ENCODE measurements at regions not wholly inside any gene's neighbourhood (a gene's known extent, or its start where the extent isn't known, plus 50 kb on each side); places are given as distances from the start of the nearest gene placed in this dataset.

DNA sequence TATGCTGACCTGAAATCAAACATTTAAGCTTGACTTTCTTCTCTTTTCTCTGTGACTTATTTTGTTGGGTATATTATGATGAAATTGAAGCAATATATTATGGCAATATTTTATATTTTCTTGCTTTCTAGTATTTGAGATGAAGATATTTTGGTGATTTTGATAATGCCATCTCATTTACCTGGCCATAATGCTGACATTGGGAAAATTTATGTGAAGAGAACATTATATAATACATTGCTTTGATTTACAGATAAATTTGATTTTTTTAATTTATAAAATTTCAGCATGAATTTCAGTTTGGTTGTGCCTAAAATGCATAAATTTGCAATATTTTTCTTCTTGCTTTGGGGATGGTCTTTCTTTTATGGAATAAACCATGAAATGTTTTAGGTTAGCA is 1413.7 kb upstream of the TMEFF2 start:
- Histone ChIP-seq H3K23me2 (ENCODE audit: low read depth, low read length) (no peaks in the 10 kb centered on the region), H3K18ac (ENCODE audit: extremely low read depth, low read length) (no peak overlapping the region), H3K79me1 (ENCODE audit: low read depth, low read length) (no peaks in the 10 kb centered on the region), H2BK5ac (ENCODE audit: low read depth, low read length) (no peak overlapping the region), H2BK120ac (replicated peaks; ENCODE audit: low read depth, low read length) (no peak overlapping the region), H2BK12ac (ENCODE audit: low read depth, low read length) (no peak overlapping the region), H3K14ac (ENCODE audit: insufficient read length) (no peak overlapping the region), H3K27ac (ENCODE audit: low read depth, low read length) (no peak overlapping the region), H2AK5ac (ENCODE audit: low read depth, low read length) (no peak overlapping the region), H3K36me3 (ENCODE audit: control insufficient read depth in 2 of 4, insufficient read depth in 4 of 4, low read length in 3 of 4) (no peaks in the 10 kb centered on the region), H4K8ac (ENCODE audit: extremely low read depth, insufficient read depth, low read length) (no peak overlapping the region), H3K23ac (ENCODE audit: insufficient read length) (no peak overlapping the region), H3K4ac (replicated peaks; ENCODE audit: insufficient read length, low read depth, low read length) (no peak overlapping the region), H3K79me2 (ENCODE audit: control insufficient read depth in 1 of 2, insufficient read depth in 2 of 2, low read length in 2 of 2) (no peaks in the 10 kb centered on the region), H4K5ac (ENCODE audit: insufficient read length, low read depth, low read length) (no peak overlapping the region), H4K91ac (replicated peaks; ENCODE audit: insufficient read length, low read length) (no peak overlapping the region), H3K4me1 (replicated peaks in 1 of 4; ENCODE audit: control insufficient read depth in 3 of 4, insufficient read depth in 4 of 4, low read length in 3 of 4) (no peaks in the 10 kb centered on the region), H3K56ac (replicated peaks; ENCODE audit: insufficient read length, low read depth, low read length) (no peak overlapping the region), H4K20me1 (replicated peaks in 1 of 2; ENCODE audit: control insufficient read depth in 1 of 2, insufficient read depth in 2 of 2, low read length in 2 of 2) (no peaks in the 10 kb centered on the region), H3K4me3 (ENCODE audit: extremely low read depth in 1 of 4, insufficient read depth in 2 of 4, low read depth in 3 of 4, low read length in 4 of 4) (no peak overlapping the region), H2BK15ac (ENCODE audit: low read length) (no peak overlapping the region), H3K4me2 (ENCODE audit: insufficient read depth in 1 of 2, low read depth in 2 of 2, low read length in 2 of 2) (no peak overlapping the region), H2AFZ (ENCODE audit: low read length) (no peak overlapping the region), H3K9ac (replicated peaks in 1 of 4; ENCODE audit: extremely low read depth in 1 of 4, low read depth in 3 of 4, low read length in 3 of 4) (no peak overlapping the region), H3K9me3 (ENCODE audit: insufficient read depth in 2 of 2, low read depth in 1 of 2, low read length in 1 of 2) (no peaks in the 10 kb centered on the region), H2BK20ac (ENCODE audit: low read length) (no peak overlapping the region), H3K27me3 (replicated peaks in 1 of 4; ENCODE audit: control insufficient read depth in 3 of 4, extremely low read depth in 1 of 4, insufficient read depth in 3 of 4, low read length in 3 of 4) (no peaks in the 10 kb centered on the region)
- TF ChIP-seq RNF2 (IDR thresholded peaks at IDR 0.05; ENCODE audit: borderline replicate concordance, low read depth, low read length, missing control alignments, poor library complexity, severe bottlenecking) = no peak
- TF ChIP-seq CBX8 (IDR thresholded peaks at IDR 0.05; ENCODE audit: borderline replicate concordance, low read depth, low read length) = no peak
- no peak for TF ChIP-seq MAFK (IDR thresholded peaks at IDR 0.05; ENCODE audit: low read depth, low read length)
- TF ChIP-seq BRCA1 (IDR thresholded peaks at IDR 0.05; ENCODE audit: low read depth, low read length) = no peak
- POLR2A ChIA-PET (ENCODE audit: partially characterized antibody) = no interaction called here
- DNase-seq (ENCODE audit: low read depth in 1 of 2, low spot score in 2 of 2) (no peak), FAIRE-seq (no peak)
- CTCF ChIA-PET (ENCODE audit: partially characterized antibody) = no interaction called here
